HG03103 (cell line): ENCODE measurements at regions not wholly inside any gene's neighbourhood (a gene's known extent, or its start where the extent isn't known, plus 50 kb on each side); places are given as distances from the start of the nearest gene placed in this dataset.

Experiments
- ATAC-seq: cut with Tn5 transposase; IDR thresholded peaks from one replicate; pipeline ENCODE4 v1.9.1; 2021; ENCODE audit warnings: low read depth; ENCODE audit not compliant: unreplicated experiment

DNA sequence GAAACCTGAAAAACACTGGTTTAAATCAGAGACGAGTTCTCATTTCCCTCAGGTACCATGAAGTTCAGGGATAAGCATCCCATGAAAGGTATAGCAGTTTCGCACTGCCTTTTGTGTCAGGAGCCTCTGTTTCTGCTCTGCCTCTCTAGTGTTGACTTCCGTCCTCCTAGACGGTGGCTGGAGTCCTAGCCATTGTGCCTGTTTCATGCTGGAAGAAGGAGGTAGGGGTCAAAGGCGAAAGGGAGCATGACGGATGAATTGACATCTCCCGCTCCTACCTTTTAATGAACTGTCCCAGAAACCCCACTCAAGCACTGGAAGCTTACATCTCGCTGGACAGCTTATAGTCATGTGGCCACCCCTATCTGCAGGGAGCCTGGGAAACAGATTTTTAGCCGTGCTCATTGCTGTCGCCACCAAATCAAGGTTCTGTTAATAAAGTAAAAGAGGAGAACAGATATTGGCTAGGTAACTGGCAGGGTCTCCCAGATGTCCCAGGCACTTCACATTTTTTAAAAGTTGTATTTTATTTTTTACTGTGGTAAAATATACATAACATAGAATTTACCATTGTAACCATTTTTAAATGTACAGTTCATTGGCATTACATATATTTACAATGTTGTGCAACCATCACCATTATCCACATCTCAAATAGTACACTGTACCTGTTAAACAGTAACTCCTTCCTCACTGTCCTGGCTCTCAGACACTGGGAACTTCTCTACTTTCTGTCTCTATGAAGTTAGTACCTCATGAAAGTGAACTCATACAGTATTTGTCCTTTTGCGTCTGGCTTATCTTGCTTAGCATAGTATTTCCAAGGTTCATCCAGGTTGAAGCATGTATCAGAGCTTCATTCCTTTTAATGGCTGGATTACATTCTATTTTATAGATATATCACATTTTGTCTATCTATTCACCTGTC is 55.0 kb upstream of the CTLA4 start:
- ATAC-seq, result no peak

DNA sequence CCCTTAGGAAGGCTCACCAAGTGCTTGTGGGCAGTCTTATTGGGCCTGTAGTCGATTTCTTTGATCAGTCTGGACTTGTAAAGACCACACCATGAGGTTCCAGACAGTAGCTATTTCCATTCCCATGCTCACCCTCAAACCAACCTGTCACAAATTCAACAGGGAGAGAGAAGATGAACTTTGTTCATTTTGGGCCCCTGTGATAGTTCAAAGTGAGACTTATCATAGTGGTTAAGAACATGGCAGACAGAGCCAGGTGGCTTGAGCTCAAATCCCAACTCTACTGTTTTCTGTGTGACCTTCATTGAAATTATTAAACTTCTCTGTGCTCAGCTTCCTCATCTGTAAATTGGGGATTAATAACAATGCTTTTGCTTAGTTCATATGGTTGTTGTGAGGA is 53.9 kb upstream of the CTLA4 start:
- ATAC-seq, result no peak

DNA sequence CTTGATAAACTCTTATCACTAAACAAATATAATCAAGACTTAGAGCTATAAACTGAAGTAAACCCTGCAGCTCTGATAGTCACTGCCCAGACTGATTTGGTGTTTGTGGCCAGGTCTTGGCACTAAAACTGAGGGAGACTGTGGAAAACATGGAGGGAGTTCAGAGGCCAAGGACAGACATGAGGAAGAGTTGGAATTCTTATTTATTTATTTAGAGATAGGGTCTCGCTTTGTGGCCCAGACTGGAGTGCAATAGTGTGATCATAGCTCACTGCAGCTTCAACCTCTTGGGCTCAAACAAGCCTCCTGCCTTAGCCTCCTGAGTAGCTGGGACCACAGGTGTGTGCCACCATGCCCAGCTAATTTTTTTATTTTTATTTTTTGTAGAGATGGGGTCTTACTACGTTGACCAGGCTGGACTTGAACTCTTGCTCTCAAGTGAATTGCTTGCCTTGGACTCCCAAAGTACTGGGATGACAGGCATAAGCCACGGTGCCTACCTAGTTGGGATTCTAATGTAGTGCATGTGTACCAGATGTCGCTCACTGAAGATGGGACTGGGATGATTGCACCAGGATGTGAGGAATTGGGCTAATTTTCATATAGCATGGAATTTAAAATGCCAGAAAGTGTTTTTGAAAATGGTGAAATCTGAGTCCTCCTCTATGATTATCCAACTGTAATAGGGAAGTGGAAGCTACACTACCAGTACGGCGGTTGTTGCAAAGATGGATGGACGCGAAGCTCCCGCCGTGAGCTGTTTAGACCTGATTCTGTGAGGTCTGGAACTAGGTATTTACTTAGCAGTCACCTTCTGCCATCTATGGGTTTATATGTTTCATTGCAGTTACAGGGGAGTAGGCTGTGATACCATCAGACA is 52.7 kb upstream of the CTLA4 start:
- ATAC-seq, result peak; percentile 64

DNA sequence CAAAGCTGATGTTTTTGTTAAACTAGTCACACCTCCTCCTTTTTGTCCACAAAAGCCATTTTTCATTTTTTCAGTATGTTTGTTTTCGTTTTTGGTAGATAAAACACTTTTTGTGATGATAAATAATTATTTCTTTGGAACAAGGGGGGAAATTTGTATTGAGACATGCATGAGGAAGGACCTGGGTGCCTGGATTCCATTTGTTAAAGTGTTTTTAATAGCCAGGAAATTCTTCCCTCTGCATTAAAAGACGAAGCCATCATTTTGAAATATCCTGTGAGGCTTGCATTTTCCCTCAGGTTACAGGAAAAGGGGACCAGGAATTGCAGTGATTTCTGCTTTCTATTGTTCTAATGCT is 52.1 kb upstream of the CTLA4 start:
- ATAC-seq, result no peak

DNA sequence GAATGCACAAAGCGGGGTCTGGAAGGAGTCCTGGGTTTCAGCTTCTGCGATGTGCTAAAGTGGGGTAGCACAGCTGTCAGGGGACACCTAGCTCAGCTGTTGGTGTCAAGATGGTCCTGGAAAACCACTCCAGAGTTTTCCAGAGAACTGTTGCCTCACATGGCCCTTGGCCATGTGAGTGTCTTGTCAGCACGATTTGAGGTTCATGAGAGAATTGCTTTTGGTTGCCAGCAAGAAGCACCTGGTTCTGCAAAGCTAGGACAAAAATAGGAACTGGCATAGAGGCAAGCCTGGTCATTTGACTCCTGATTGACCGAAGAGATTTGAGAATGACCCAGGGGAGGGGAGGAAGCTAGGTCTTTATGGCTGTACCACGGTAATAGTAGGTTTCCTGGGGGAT is 50.4 kb upstream of the CTLA4 start:
- ATAC-seq, result no peak
